LNCaP clone FGC (cell line): ENCODE measurements at regions not wholly inside any gene's neighbourhood (a gene's known extent, or its start where the extent isn't known, plus 50 kb on each side); places are given as distances from the start of the nearest gene placed in this dataset.

Experiments used
- DNase-seq: peaks from one replicate; pipeline ENCODE4 v3.0.0-alpha.2; 2011; ENCODE audit warnings: low read depth
- H3K4me3 ChIP-seq: 2 replicates; pipeline ENCODE4 v1.5.1; 2011; ENCODE audit warnings: mild to moderate bottlenecking, low read depth, low read length, control low read depth
- CTCF ChIP-seq: IDR thresholded peaks from 2 replicates; pipeline ENCODE4 v1.5.1; 2012; ENCODE audit warnings: mild to moderate bottlenecking; ENCODE audit not compliant: control insufficient read depth, insufficient read depth; ENCODE audit errors: extremely low read depth

GRCh38 chr13:40101708-40102359 lies 446.4 kb downstream of the COG6 start:
- no peak overlapping the region for H3K4me3 ChIP-seq
- DNase-seq: no peak
- no peak for TF ChIP-seq CTCF

- no peak for DNase-seq
- no peak overlapping the region for H3K4me3 ChIP-seq
- no peak for TF ChIP-seq CTCF
Observed at GRCh38 chr13:40102360-40102727, 446.9 kb downstream of the COG6 start.

GRCh38 chr13:40102854-40103253 lies 447.4 kb downstream of the COG6 start:
- TF ChIP-seq CTCF: no peak
- H3K4me3 ChIP-seq: no peak overlapping the region
- DNase-seq: no peak

- H3K4me3 ChIP-seq: no peak overlapping the region
- no peak for DNase-seq
- TF ChIP-seq CTCF: no peak
Observed at GRCh38 chr13:40103864-40104263, 448.4 kb downstream of the COG6 start.

- DNase-seq: no peak
- TF ChIP-seq CTCF: no peak
- no peak overlapping the region for H3K4me3 ChIP-seq
Observed at GRCh38 chr13:40105231-40105630, 449.8 kb downstream of the COG6 start.

- TF ChIP-seq CTCF: no peak
- no peak overlapping the region for H3K4me3 ChIP-seq
- no peak for DNase-seq
Observed at GRCh38 chr13:40109351-40109844, 453.9 kb downstream of the COG6 start.
